HG03565 (cell line): ENCODE measurements at regions not wholly inside any gene's neighbourhood (a gene's known extent, or its start where the extent isn't known, plus 50 kb on each side); places are given as distances from the start of the nearest gene placed in this dataset.
A peak's percentile ranks its signal among the peaks of the same experiment; 100 is the strongest.
"Not testable (repeated sequence)": the region's sequence is repeated elsewhere in the genome, so short reads cannot be mapped to it uniquely, and the experiment has no call there.

Experiments used
- ATAC-seq: cut with Tn5 transposase; IDR thresholded peaks from one replicate; pipeline ENCODE4 v1.9.1; 2021; ENCODE audit warnings: mild to moderate bottlenecking, moderate library complexity; ENCODE audit not compliant: unreplicated experiment

- ATAC-seq: not testable (repeated sequence)
Measured at GRCh38 chr7:131938788-131939187, 382.4 kb upstream of the PODXL start.

GRCh38 chr7:131937868-131938267, 381.4 kb upstream of the PODXL start:
- ATAC-seq: no peak

- no peak for ATAC-seq
Measured at GRCh38 chr7:131935180-131935579, 378.8 kb upstream of the PODXL start.

GRCh38 chr7:131934452-131934851, 378.0 kb upstream of the PODXL start:
- no peak for ATAC-seq

GRCh38 chr7:131933751-131934289, 377.4 kb upstream of the PODXL start:
- ATAC-seq: no peak

GRCh38 chr7:131933219-131933618, 376.8 kb upstream of the PODXL start:
- not testable (repeated sequence) for ATAC-seq

GRCh38 chr7:131932271-131932670, 375.8 kb upstream of the PODXL start:
- no peak for ATAC-seq

GRCh38 chr7:131931370-131931769, 374.9 kb upstream of the PODXL start:
- ATAC-seq: no peak

GRCh38 chr7:131929632-131930031, 373.2 kb upstream of the PODXL start:
- no peak for ATAC-seq

GRCh38 chr7:131927770-131928423, 371.5 kb upstream of the PODXL start:
- ATAC-seq: no peak

- no peak for ATAC-seq
Measured at GRCh38 chr7:131925636-131926035, 369.2 kb upstream of the PODXL start.

- no peak for ATAC-seq
Measured at GRCh38 chr7:131924857-131925256, 368.4 kb upstream of the PODXL start.

GRCh38 chr7:131922948-131923347, 366.5 kb upstream of the PODXL start:
- ATAC-seq: not testable (repeated sequence)

GRCh38 chr7:131921016-131921415, 364.6 kb upstream of the PODXL start:
- ATAC-seq: no peak

- peak; percentile 51 for ATAC-seq
Measured at GRCh38 chr7:131919920-131920709, 363.7 kb upstream of the PODXL start.

GRCh38 chr7:131911112-131911511, 354.7 kb upstream of the PODXL start:
- ATAC-seq: no peak

GRCh38 chr7:131909151-131909768, 352.8 kb upstream of the PODXL start:
- ATAC-seq: no peak

GRCh38 chr7:131908714-131909113, 352.3 kb upstream of the PODXL start:
- ATAC-seq: no peak

- ATAC-seq: no peak
Measured at GRCh38 chr7:131905471-131905973, 349.1 kb upstream of the PODXL start.

GRCh38 chr7:131904760-131905327, 348.4 kb upstream of the PODXL start:
- no peak for ATAC-seq

- ATAC-seq: no peak
Measured at GRCh38 chr7:131903315-131903714, 346.9 kb upstream of the PODXL start.
